DMS 273 (cell line): ENCODE measurements at regions not wholly inside any gene's neighbourhood (a gene's known extent, or its start where the extent isn't known, plus 50 kb on each side); places are given as distances from the start of the nearest gene placed in this dataset.
"Not testable (repeated sequence)": the region's sequence is repeated elsewhere in the genome, so short reads cannot be mapped to it uniquely, and the experiment has no call there.

Experiments used
- DNase-seq: peaks from one replicate; lab custom pipeline; 2025; ENCODE audit not compliant: unreplicated experiment; lab: John Stamatoyannopoulos, UW

- DNase-seq, result no peak
Observed at GRCh38 chr3:104412608-104413580, 953.8 kb upstream of the ALCAM start.

- no peak for DNase-seq
Observed at GRCh38 chr3:104428337-104428925, 938.3 kb upstream of the ALCAM start.

GRCh38 chr3:104429727-104430126, 937.0 kb upstream of the ALCAM start:
- DNase-seq, result no peak

- no peak for DNase-seq
Observed at GRCh38 chr3:104436506-104436905, 930.2 kb upstream of the ALCAM start.

- DNase-seq, result peak; percentile 17
Observed at GRCh38 chr3:104437131-104437750, 929.5 kb upstream of the ALCAM start.

- peak; percentile 29 for DNase-seq
Observed at GRCh38 chr3:104437891-104438290, 928.8 kb upstream of the ALCAM start.

- DNase-seq, result no peak
Observed at GRCh38 chr3:104438706-104439105, 928.0 kb upstream of the ALCAM start.

GRCh38 chr3:104445252-104445919, 921.3 kb upstream of the ALCAM start:
- DNase-seq, result not testable (repeated sequence)

GRCh38 chr3:104447681-104448080, 919.0 kb upstream of the ALCAM start:
- no peak for DNase-seq

- DNase-seq, result no peak
Observed at GRCh38 chr3:104452697-104453096, 914.0 kb upstream of the ALCAM start.

- no peak for DNase-seq
Observed at GRCh38 chr3:104458657-104459056, 908.1 kb upstream of the ALCAM start.

GRCh38 chr3:104460477-104461406, 906.0 kb upstream of the ALCAM start:
- peak; percentile 59 for DNase-seq

- peak; percentile 20 for DNase-seq
Observed at GRCh38 chr3:104461431-104461830, 905.3 kb upstream of the ALCAM start.

- no peak for DNase-seq
Observed at GRCh38 chr3:104472221-104472620, 894.5 kb upstream of the ALCAM start.

GRCh38 chr3:104474011-104474410, 892.7 kb upstream of the ALCAM start:
- no peak for DNase-seq

- no peak for DNase-seq
Observed at GRCh38 chr3:104503022-104503421, 863.7 kb upstream of the ALCAM start.

- no peak for DNase-seq
Observed at GRCh38 chr3:104510131-104510849, 856.4 kb upstream of the ALCAM start.

GRCh38 chr3:104514371-104514770, 852.3 kb upstream of the ALCAM start:
- no peak for DNase-seq

- DNase-seq, result no peak
Observed at GRCh38 chr3:104514776-104515175, 851.9 kb upstream of the ALCAM start.

GRCh38 chr3:104519068-104519467, 847.6 kb upstream of the ALCAM start:
- DNase-seq, result no peak
